ENCODE measurements at regions not wholly inside any gene's neighbourhood (a gene's known extent, or its start where the extent isn't known, plus 50 kb on each side); places are given as distances from the start of the nearest gene placed in this dataset.
"Not testable (repeated sequence)": the region's sequence is repeated elsewhere in the genome, so short reads cannot be mapped to it uniquely, and the experiment has no call there.

DNA sequence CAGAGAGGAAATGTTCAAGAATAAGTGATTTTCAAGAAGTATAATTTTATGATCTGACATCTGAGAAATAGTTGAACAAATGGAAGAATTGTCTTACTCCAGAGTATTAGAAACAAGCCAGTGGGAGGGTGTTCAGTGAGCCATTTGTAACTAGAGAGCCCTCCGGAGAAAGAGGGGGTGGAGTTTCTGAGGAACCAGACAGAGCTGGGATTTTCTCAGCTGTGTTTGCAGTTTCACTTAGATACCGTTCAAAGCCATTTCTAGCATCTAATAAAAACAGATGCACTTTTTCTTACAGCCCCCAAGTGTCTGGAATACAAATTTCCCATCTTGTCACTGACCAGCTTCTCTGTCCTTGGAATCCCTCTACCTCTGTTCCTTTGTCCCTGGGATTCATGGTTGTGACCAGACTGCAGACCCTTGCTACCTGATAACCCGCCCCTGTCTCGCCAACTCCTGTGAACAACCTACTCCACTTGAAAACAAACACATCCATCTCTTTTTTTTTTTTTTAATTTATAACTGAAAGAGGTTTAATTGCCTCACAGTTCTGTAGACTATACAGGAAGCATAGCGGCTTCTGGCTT, 132.8 kb upstream of the KLF3 start:
- H3K27ac Mint-ChIP-seq, result peak overlapping the region; percentile 30
- peaks cover 9% of the 10 kb centered on the region for H3K36me3 Mint-ChIP-seq (ENCODE audit: low read depth)
- peaks cover 31% of the 10 kb centered on the region for H3K27me3 Mint-ChIP-seq
- POLR2A ChIA-PET, result no interaction called here
- H3K4me1 Mint-ChIP-seq, result peaks cover 22% of the 10 kb centered on the region
- no peaks in the 10 kb centered on the region for H3K9me3 Mint-ChIP-seq
- no peak overlapping the region for H3K4me3 Mint-ChIP-seq
- CTCF ChIA-PET, result interaction anchor here (1.0 kb wide), 1 partner anchor 212 kb away, joined by 5 read pairs; no protein-coding TSS in a partner anchor
- no peak for DNase-seq

DNA sequence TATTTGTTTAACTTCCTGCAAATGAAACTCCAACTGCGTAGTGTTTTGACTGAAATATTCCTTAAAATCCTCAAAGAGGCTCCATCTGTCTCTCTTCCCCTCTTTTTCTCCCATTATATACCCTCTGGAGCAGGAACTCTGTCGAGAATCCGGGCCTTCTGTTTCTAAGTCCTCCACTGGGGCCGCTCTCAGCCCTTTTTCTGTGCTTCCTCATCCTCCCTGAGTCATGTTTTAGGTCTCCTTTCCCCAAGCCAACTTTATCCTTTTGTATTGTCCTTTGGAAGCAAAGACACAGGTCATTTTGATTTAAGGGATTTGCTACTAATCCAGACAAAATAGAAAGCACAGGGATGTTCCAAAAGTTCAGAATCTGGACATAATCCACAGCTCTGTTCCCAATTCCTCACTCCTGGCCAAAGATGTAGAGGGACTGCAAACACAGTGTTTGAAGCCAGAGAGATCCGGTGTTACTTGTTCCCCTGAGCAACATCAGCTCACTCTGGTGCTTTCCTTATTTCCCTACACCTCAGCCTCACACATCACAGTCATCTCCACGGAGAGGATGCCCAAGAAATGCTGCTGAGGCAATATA, 131.0 kb upstream of the KLF3 start:
- POLR2A ChIA-PET, result no interaction called here
- no peak for DNase-seq
- Mint-ChIP-seq H3K4me3 (no peak overlapping the region), H3K4me1 (peaks cover 22% of the 10 kb centered on the region), H3K27me3 (peaks cover 32% of the 10 kb centered on the region), H3K27ac (no peak overlapping the region), H3K36me3 (ENCODE audit: low read depth) (peaks cover 2% of the 10 kb centered on the region), H3K9me3 (no peaks in the 10 kb centered on the region)
- CTCF ChIA-PET, result no interaction called here

DNA sequence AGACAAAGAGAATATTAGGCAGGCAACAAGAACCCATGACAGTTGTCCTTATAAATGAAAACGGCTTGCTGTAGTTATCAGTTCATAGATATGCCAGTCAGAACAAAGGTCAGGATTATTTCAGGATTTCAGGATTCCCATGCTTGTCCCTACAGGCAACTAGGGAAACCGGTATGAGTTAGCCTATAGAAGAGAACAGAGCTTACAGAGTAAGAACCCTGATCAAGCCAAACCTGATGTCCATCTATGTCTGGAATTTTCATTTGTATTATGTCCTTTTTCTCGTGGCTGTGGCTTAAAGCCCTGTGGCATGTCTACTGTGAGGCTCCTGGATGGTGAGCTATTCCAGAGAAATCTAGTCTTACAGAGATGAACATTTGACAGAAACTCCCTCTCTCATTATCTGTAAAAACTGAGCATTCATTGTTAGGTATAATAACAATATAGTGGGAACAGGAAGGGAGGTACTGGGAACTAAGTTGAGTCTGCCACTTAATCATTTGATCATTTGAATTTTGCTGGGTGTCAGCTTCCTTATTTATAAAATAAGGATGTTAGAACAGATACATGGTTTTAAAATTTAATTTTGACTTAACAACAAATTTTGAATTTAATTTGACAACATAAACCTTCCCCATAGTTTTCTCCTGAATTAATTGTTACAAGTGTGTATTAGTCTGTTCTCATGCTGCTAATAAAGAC, 129.5 kb upstream of the KLF3 start:
- no peak overlapping the region for H3K27ac Mint-ChIP-seq
- ChIA-PET CTCF (no interaction called here), POLR2A (no interaction called here)
- H3K4me1 Mint-ChIP-seq, result peaks cover 16% of the 10 kb centered on the region
- H3K36me3 Mint-ChIP-seq (ENCODE audit: low read depth), result peaks cover 2% of the 10 kb centered on the region
- H3K9me3 Mint-ChIP-seq, result no peaks in the 10 kb centered on the region
- no peak overlapping the region for H3K4me3 Mint-ChIP-seq
- DNase-seq, result no peak
- H3K27me3 Mint-ChIP-seq, result peaks cover 32% of the 10 kb centered on the region

DNA sequence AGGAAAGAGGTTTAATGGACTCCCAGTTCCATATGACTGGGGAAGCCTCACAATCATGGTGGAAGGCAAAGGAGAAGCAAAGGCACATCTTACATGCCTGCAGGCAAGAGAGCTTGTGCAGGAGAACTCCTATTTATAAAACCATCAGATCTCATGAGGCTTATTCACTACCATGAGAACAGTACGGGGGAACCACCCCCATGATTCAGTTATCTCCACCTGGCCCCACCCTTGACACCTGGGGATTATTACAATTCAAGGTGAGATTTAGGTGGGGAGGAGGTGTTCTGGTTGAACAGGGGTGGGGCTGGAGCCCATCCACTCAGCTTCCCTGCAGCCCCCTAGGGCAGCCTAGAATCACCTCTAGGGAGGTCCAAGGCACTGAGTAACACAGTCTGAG, 128.9 kb upstream of the KLF3 start:
- H3K36me3 Mint-ChIP-seq (ENCODE audit: low read depth); H3K9me3 Mint-ChIP-seq; DNase-seq; H3K4me3 Mint-ChIP-seq; CTCF ChIA-PET; POLR2A ChIA-PET; H3K27ac Mint-ChIP-seq: not testable (repeated sequence)
- Mint-ChIP-seq H3K4me1 (peaks cover 11% of the 10 kb centered on the region), H3K27me3 (peaks cover 32% of the 10 kb centered on the region)

DNA sequence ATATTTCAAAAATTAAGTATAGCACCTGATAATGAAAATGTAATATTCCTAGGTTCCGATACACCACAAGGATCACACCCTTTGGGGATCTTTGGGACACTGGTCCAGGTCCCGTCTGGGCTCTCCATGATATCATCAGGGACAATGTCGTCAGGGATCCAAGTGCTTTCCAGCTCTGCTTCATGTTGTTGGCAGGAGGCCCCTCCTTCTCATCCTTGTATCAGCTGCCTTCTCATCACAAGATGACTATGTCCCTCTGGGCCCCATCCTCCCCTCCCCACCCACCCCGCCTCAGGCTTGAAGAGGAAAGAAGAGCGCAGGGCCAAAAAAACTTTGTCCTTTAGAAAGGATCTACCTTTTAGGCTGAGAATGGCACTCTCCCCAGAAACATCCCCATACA, 128.3 kb upstream of the KLF3 start:
- H3K9me3 Mint-ChIP-seq, result no peaks in the 10 kb centered on the region
- H3K4me1 Mint-ChIP-seq, result peaks cover 9% of the 10 kb centered on the region
- ChIA-PET CTCF (no interaction called here), POLR2A (no interaction called here)
- no peak overlapping the region for H3K4me3 Mint-ChIP-seq
- H3K27ac Mint-ChIP-seq, result no peak overlapping the region
- no peak for DNase-seq
- peaks cover 32% of the 10 kb centered on the region for H3K27me3 Mint-ChIP-seq
- H3K36me3 Mint-ChIP-seq (ENCODE audit: low read depth), result peaks cover 2% of the 10 kb centered on the region

DNA sequence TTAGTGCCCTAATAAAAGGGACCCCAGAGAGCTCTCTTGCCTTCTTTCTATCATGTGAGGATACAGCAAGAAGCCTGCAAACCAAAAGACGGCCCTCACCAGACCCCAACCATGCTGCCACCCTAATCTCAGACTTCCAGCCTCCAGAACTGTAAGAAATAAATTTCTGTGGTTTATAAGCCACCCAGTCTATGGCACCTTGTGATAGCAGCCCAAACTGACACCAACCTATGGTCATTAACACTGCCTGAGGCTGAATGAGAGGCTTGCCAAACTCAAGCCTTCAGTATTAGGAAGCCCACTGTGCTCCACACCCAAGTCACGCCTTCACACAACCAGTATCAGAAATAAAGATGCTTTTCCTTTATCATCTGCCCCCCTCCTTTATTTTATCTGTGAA, 127.3 kb upstream of the KLF3 start:
- no peaks in the 10 kb centered on the region for H3K9me3 Mint-ChIP-seq
- no peak overlapping the region for H3K27ac Mint-ChIP-seq
- H3K36me3 Mint-ChIP-seq (ENCODE audit: low read depth), result no peaks in the 10 kb centered on the region
- H3K4me3 Mint-ChIP-seq, result no peak overlapping the region
- CTCF ChIA-PET, result interaction anchor here (1.1 kb wide), 1 partner anchor 93 kb away, joined by 3 read pairs; no protein-coding TSS in a partner anchor
- POLR2A ChIA-PET, result no interaction called here
- no peaks in the 10 kb centered on the region for H3K4me1 Mint-ChIP-seq
- peaks cover 32% of the 10 kb centered on the region for H3K27me3 Mint-ChIP-seq
- DNase-seq, result no peak

DNA sequence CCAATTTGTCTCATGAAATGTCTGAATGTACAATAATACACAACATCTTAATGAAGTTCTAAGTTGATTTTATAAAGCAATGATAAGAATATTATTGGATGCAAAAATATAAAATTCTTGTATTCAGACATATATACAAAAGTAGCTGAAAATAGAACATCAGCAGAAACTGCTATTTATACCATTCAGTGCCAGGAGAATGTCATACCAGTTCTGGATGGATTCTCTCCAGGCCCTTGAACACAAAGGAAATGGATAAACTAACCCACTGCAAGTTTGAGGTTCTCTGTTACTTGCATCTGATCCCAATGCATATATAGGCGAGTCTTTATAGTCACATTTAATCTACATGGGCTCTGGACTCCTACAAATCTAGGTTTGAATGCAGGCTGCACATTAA, 126.3 kb upstream of the KLF3 start:
- ChIA-PET POLR2A (interaction anchor here (1.2 kb wide), 1 partner anchor 14 kb away, joined by 3 read pairs; no protein-coding TSS in a partner anchor), CTCF (no interaction called here)
- Mint-ChIP-seq H3K9me3 (no peaks in the 10 kb centered on the region), H3K36me3 (ENCODE audit: low read depth) (no peaks in the 10 kb centered on the region), H3K27me3 (peaks cover 27% of the 10 kb centered on the region), H3K4me1 (no peaks in the 10 kb centered on the region), H3K27ac (no peak overlapping the region), H3K4me3 (no peak overlapping the region)
- no peak for DNase-seq

DNA sequence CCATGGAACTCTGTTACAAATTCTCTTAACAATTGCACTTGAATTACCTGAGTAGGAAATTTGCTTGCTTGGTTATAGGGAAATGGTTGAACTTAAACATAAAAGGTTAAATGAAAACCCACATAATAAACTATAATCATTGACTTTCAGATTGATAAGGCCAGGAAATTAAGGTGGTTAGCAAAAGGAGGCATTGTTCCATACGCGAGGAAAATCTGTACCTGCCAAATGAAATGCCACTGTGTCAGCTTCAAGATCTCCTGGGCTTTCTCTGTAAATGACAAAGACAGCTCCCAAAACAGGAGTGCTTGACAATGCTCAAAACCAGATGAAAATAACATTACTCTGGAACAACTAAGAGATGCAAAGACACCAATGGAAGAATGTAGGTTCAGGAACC, 125.5 kb upstream of the KLF3 start:
- no peak overlapping the region for H3K4me3 Mint-ChIP-seq
- no peak overlapping the region for H3K27ac Mint-ChIP-seq
- DNase-seq, result no peak
- CTCF ChIA-PET, result no interaction called here
- no peaks in the 10 kb centered on the region for H3K9me3 Mint-ChIP-seq
- POLR2A ChIA-PET, result interaction anchor here (1.1 kb wide), 1 partner anchor 12 kb away, joined by 3 read pairs; no protein-coding TSS in a partner anchor
- H3K4me1 Mint-ChIP-seq, result no peaks in the 10 kb centered on the region
- no peaks in the 10 kb centered on the region for H3K36me3 Mint-ChIP-seq (ENCODE audit: low read depth)
- peaks cover 26% of the 10 kb centered on the region for H3K27me3 Mint-ChIP-seq

DNA sequence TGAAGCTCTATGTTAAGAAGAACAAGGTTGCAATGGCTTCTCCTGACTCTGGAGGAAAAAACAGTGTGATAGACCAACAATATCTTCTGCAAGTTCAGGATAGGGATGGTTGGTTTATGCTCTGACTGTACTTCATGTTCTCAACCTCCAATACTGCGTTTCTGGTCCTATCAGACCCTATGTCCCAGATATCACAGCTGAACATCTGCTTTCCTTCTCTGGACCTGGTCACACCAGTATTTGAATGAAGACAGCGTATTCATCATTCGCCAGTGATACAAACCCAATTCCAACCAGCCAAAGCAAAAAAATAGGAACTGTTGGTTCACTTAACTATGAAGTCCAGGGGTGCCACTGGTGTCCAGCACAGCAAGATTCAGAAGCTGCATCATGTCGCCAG, 124.5 kb upstream of the KLF3 start:
- Mint-ChIP-seq H3K36me3 (ENCODE audit: low read depth) (no peaks in the 10 kb centered on the region), H3K27ac (no peak overlapping the region), H3K4me1 (no peaks in the 10 kb centered on the region), H3K9me3 (no peaks in the 10 kb centered on the region), H3K4me3 (no peak overlapping the region), H3K27me3 (peaks cover 22% of the 10 kb centered on the region)
- no peak for DNase-seq
- ChIA-PET CTCF (interaction anchor here (0.7 kb wide), 1 partner anchor 46 kb away, joined by 3 read pairs; no protein-coding TSS in a partner anchor), POLR2A (interaction anchor here (1.1 kb wide), 1 partner anchor 13 kb away, joined by 3 read pairs; no protein-coding TSS in a partner anchor)

DNA sequence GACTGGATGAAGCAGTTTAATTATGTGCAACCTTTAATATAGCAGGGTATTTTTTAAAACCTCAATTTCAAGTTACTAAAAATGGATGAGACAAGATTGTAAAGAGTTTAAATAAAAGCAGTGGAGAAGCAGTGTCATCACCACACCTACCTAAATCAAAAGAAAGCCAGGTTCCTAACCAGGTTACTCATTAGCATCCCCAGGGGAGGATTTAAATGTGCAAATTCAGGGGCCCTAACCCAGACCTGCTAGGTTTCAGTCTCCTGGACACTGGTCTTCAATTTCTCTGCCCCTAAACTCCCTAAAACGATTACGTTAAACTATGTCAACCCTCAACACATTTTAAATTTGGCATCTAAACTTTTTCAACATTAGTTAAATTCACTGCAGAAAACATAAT, 116.9 kb upstream of the KLF3 start:
- POLR2A ChIA-PET, result no interaction called here
- Mint-ChIP-seq H3K36me3 (ENCODE audit: low read depth) (no peaks in the 10 kb centered on the region), H3K27me3 (peaks cover 16% of the 10 kb centered on the region), H3K27ac (no peak overlapping the region), H3K4me3 (no peak overlapping the region), H3K4me1 (no peaks in the 10 kb centered on the region), H3K9me3 (peaks cover 2% of the 10 kb centered on the region)
- CTCF ChIA-PET, result no interaction called here
- DNase-seq, result no peak

DNA sequence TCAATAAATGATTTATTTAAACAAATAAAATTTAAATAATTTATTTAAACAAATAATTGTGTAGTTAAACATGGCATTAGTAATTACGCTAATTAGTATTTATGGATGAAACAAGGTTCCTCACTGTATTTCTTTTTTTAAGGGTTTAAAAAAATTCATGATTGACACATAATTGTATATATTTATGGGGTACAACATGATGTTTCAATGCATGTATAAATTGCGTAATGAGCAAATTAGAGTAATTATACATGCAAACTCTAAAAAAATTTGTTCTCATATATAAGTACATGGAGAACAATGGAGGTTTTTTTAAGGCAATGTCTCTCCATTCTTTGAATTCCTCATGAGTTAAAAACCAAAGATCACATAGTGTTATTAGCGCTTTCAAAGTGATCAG, 115.7 kb upstream of the KLF3 start:
- no peaks in the 10 kb centered on the region for H3K4me1 Mint-ChIP-seq
- H3K27ac Mint-ChIP-seq, result no peak overlapping the region
- H3K9me3 Mint-ChIP-seq, result peaks cover 2% of the 10 kb centered on the region
- no peak overlapping the region for H3K4me3 Mint-ChIP-seq
- no peaks in the 10 kb centered on the region for H3K36me3 Mint-ChIP-seq (ENCODE audit: low read depth)
- H3K27me3 Mint-ChIP-seq, result peaks cover 10% of the 10 kb centered on the region
- CTCF ChIA-PET, result no interaction called here
- no peak for DNase-seq
- POLR2A ChIA-PET, result no interaction called here

DNA sequence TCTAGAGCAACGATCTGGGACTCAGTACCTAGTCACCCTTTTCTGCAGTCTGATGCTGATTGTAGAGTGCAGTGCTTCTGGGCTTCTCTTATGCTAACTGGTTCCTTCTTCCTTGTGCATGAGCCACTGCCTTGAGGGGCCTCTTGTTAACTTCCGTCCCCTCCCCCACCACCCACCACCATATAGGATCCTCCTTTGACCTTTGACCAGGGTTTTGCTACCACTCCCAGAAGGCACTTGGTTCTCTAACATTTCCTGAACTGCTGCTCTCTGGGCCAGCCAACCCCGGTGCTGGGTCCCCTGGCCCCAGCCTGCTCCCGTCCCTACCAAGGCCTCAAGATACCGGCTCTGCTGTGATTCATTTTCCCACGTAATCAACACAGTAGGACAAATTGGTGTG, 104.6 kb upstream of the KLF3 start:
- ChIA-PET CTCF (no interaction called here), POLR2A (no interaction called here)
- H3K4me1 Mint-ChIP-seq, result peaks cover 4% of the 10 kb centered on the region
- H3K36me3 Mint-ChIP-seq (ENCODE audit: low read depth), result peaks cover 6% of the 10 kb centered on the region
- no peak overlapping the region for H3K27ac Mint-ChIP-seq
- no peak for DNase-seq
- peaks cover 61% of the 10 kb centered on the region for H3K27me3 Mint-ChIP-seq
- H3K4me3 Mint-ChIP-seq, result no peak overlapping the region
- peaks cover 5% of the 10 kb centered on the region for H3K9me3 Mint-ChIP-seq

DNA sequence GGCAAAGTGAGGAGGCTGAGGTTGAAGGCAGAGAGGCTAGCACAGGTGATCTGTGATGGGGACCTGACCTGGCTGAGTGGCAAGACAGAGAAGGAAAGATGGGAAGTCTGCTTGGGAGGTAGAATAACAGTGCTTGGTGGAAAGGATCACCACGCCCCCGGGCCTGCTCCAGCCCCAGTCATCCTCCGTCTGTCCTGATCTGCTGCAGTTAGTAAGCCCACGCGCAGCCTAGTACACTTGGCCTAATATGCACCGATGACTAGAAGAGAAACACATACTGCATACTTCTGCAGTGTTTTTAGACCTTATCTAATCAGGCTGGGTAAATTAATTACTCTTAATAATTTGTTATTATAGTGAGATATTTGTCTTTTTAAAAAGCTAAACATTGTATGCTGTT, 103.7 kb upstream of the KLF3 start:
- Mint-ChIP-seq H3K27me3 (peaks cover 56% of the 10 kb centered on the region), H3K9me3 (peaks cover 5% of the 10 kb centered on the region), H3K36me3 (ENCODE audit: low read depth) (peaks cover 6% of the 10 kb centered on the region), H3K27ac (no peak overlapping the region), H3K4me1 (peaks cover 4% of the 10 kb centered on the region), H3K4me3 (no peak overlapping the region)
- no peak for DNase-seq
- CTCF ChIA-PET, result no interaction called here
- POLR2A ChIA-PET, result interaction anchor here (1.0 kb wide), 1 partner anchor 250 kb away, joined by 3 read pairs; no protein-coding TSS in a partner anchor

All from activated CD4-positive, alpha-beta memory T cell treated with anti-CD3 and anti-CD28 coated beads, Interleukin-2, amount 10 ng/mL, durations not matched to agents 7 days and 5 days (primary cell).